Mucosa of descending colon (tissue), 3 donors: ENCODE measurements at regions not wholly inside any gene's neighbourhood (a gene's known extent, or its start where the extent isn't known, plus 50 kb on each side); places are given as distances from the start of the nearest gene placed in this dataset.
A peak's percentile ranks its signal among the peaks of the same experiment; 100 is the strongest.

Source experiments
- ATAC-seq: fragments of 200-7000 bp; cut with Tn5 transposase; one replicate; pipeline ENCODE4 v1.9.1; 2020; ENCODE audit warnings: mild to moderate bottlenecking, moderate library complexity
- DNase-seq, 3 donors: peaks; one replicate each; pipeline ENCODE4 v3.0.0-alpha.2; 2020
- H3K36me3 ChIP-seq: fragments of 200-600 bp; one replicate; pipeline ENCODE4 v1.8.0; 2021; ENCODE audit warnings: low read depth, mild to moderate bottlenecking
- H3K4me1 ChIP-seq: fragments of 200-600 bp; one replicate; pipeline ENCODE4 v1.8.0; 2021; ENCODE audit warnings: low read depth, mild to moderate bottlenecking
- H3K4me3 ChIP-seq: fragments of 200-600 bp; one replicate; pipeline ENCODE4 v1.8.0; 2021; ENCODE audit warnings: mild to moderate bottlenecking
- H3K9me3 ChIP-seq: fragments of 200-600 bp; one replicate; pipeline ENCODE4 v1.8.0; 2021; ENCODE audit warnings: mild to moderate bottlenecking
- CTCF ChIP-seq: fragments of 200-600 bp; IDR thresholded peaks from one replicate; pipeline ENCODE4 v1.8.0; 2022; ENCODE audit warnings: antibody characterized with exemption, mild to moderate bottlenecking
- intact Hi-C, 2 donors: fragments of 100-400 bp; cut with DNase I in 1 of 2; cut with micrococcal nuclease in 1 of 2; formaldehyde crosslinking; loops; one replicate each; pipeline versions ENCODE4 v1.11.0 to v1.11.1; 2022; cut with DNase I, micrococcal nuclease
- donor health status: DM: no; HTN: no; CAD: no; lungs with moderate emphysema.
- donor health status: DM: no; HTN: no; CAD: no.
- donor health status: DM: no; HTN: yes; CAD: no.

DNA sequence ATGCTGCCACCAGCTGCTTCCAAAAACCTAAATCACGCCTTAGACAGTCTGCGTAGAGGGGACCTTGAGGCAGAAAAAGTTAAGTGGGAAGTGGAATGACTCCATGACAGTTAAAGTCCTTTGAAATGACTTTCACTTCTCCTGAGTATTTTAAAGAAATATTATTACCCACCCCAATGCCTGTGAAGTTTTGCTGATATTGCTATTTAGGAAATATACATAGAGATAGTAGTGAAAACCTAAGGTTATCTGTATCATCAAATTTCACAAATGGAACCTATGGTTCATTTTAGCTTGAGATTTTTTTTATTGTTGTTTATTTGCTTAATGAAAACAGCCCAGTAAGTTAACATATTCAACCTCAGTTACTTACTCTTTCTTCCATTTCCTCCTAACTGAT, 182.1 kb upstream of the FBXL4 start:
- no peak overlapping the region for H3K4me3 ChIP-seq
- DNase-seq (no peak), ATAC-seq (no peak)
- no peaks in the 10 kb centered on the region for H3K9me3 ChIP-seq
- no peaks in the 10 kb centered on the region for H3K36me3 ChIP-seq
- no peak for TF ChIP-seq CTCF
- no peaks in the 10 kb centered on the region for H3K4me1 ChIP-seq
- intact Hi-C loops: no loop called here

- ATAC-seq: no peak
- Histone ChIP-seq H3K9me3 (no peaks in the 10 kb centered on the region), H3K4me3 (no peak overlapping the region), H3K4me1 (no peaks in the 10 kb centered on the region), H3K36me3 (no peaks in the 10 kb centered on the region)
- intact Hi-C loops: no loop called here
- DNase-seq: no peak
- TF ChIP-seq CTCF: no peak
Observed at GRCh38 chr6:99121748-99122147, 174.0 kb upstream of the FBXL4 start.

GRCh38 chr6:99120641-99121040, 172.9 kb upstream of the FBXL4 start:
- no peak for TF ChIP-seq CTCF
- no peaks in the 10 kb centered on the region for H3K36me3 ChIP-seq

DNA sequence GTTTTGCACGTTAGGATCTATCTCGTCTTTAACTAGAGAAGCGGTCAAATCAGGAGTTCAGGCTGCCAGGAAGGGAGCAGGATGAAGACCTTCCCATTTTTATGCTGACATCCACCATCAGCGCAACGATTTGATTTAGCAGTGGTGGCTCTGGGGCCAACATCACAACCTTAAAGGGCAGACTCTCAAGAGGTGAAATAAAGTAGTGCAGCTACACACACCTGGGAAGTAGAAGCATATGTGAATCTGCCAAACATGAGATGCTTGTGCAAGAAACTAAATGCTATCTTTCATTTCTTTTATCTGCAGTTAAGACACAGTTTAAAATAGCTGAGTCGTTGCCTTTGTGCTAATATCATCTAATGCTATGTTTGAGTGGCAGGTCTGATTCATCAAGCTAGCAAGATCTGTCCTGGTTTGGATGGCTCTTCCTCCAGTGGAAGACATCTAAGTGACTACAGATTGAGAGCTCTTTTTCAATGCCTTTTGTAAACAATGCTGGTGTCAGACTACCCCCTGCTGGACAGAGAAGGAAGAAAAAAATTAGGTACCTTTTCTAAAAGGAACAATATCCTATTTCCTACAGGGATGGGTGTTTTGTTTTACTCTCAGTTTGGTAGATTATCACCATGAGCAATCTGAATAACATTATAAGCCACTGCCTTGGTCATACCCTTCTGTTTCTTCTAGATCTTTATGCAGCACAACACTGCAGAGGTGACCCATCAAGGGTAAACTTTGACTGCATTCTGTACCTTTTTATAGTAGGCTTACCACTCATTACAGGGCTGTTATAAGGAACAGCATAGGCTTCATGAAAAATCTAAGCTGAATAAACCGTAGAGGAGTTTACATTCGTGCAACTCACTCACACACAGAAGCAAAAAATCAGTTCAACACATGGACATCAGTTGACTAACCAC, 171.6 kb upstream of the FBXL4 start:
- H3K36me3 ChIP-seq: no peaks in the 10 kb centered on the region
- no peaks in the 10 kb centered on the region for H3K9me3 ChIP-seq
- intact Hi-C loops: no loop called here
- no peak overlapping the region for H3K4me3 ChIP-seq
- H3K4me1 ChIP-seq: no peaks in the 10 kb centered on the region
- peak; percentile 13 for TF ChIP-seq CTCF
- peak; percentile 52 for ATAC-seq
- peak in 1 of 3 donors; percentile 48 for DNase-seq

More at GRCh38 chr6:99120641-99121040, 172.9 kb upstream of the FBXL4 start:
- H3K9me3 ChIP-seq: no peaks in the 10 kb centered on the region
- no peak overlapping the region for H3K4me3 ChIP-seq
- DNase-seq: no peak
- intact Hi-C loops: no loop called here
- no peaks in the 10 kb centered on the region for H3K4me1 ChIP-seq
- no peak for ATAC-seq

DNA sequence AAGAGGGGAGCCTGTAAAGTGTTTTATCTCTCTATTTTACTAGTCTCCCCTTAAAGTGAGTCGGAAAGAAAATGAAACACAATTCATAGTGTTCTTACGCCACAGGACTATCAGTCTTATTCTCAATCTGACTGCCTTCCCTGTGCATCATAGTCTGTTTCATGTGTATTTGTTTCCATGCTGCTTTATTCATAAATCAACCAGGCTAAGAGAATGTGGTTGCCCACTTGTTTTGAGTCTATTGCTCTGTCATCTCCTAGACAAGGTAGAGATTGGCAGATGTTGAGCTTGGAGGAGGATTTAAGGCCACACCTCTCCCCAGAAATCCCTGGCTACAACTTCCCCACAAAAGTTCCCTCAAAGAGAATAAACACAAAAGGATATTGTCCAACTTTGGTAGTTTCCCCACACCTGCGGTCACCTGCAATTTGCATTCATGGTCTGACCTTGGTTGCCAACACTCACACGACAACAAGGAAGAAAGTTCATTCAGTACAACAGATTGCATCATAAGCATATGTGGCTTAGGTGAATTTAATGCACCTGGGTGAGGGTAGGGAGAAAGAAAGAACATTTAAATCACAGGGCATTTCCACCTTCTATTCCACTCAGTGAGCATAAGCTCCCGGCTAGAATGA, 167.1 kb upstream of the FBXL4 start:
- DNase-seq (no peak), ATAC-seq (peak; percentile 78)
- Histone ChIP-seq H3K36me3 (no peaks in the 10 kb centered on the region), H3K4me1 (no peaks in the 10 kb centered on the region), H3K9me3 (no peaks in the 10 kb centered on the region), H3K4me3 (no peak overlapping the region)
- no peak for TF ChIP-seq CTCF
- intact Hi-C loops: no loop called here
